ENCODE measurements at regions not wholly inside any gene's neighbourhood (a gene's known extent, or its start where the extent isn't known, plus 50 kb on each side); places are given as distances from the start of the nearest gene placed in this dataset.
"Not testable (repeated sequence)": the region's sequence is repeated elsewhere in the genome, so short reads cannot be mapped to it uniquely, and the experiment has no call there.

DNA sequence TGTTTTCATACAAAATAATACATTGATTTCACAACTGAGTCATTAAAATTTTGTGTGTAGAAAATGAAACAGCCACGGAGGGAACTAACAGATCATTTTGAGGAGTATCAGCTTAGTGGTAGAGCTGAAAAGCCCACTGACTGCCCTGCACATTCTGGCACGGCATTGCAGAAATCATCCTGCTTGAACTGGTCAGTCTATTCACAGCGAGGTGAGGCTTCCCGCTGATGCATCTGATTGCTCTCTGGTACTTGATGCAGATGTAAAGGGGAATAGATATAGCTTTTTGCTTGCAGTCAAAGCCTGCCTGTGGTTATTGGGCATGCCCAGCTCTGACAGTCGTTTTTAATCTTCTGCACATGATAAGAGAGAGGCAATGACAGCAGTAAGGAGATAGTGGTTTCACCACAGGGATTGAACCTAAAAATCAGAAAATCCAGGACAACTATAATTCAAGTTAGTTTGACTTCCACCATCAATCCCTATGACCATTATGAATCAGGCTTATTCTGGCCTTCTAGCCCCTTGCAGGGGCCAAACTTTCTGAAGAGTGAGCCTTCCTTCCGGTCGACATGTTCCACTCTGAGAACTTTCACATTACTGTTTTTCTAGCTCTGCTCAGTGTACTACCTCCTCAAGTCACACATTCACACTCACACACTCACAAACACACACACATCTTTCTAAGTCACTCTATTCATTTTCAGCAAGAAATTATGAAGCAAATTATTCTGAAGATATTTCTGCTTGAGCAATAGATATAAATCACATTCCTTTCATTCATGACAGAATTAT lies 782.8 kb upstream of the NUDT12 start:
- DNase-seq: peak; percentile 40

DNA sequence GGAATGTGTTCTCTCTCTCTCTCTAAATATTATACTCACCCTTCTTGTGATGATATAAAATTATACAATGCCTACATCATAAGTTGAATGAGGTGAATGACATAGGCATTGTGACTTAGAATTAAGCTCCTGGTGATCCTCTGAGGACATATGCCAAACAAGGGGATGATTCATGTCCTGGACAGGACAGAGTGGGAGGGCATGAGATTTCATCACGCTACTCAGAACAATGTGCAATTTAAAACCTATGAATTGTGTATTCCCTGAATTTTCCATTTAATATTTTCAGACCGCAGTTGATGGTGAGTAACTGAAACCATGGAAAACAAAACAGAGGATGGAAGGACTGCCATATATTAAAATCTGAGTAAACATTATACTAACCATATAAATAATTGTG lies 782.2 kb upstream of the NUDT12 start:
- no peak for DNase-seq

DNA sequence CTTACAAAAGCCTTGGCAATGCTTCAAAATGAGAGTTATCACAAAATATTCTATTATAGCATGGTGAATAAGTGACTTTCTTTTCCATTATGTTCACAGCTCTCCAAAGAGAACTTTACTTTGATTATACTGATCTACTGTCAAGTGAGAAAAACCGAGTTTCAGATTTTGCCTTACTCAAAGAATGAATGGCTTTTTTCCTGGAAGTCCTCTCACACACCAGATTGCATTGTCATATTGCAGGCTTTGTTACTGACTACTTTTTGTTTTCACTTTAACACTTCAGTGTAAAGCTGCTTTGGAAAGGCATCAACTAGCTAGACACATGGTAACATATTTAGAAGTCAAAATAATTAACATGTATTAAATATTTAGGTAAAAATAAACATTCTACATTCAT lies 765.2 kb upstream of the NUDT12 start:
- DNase-seq: no peak

DNA sequence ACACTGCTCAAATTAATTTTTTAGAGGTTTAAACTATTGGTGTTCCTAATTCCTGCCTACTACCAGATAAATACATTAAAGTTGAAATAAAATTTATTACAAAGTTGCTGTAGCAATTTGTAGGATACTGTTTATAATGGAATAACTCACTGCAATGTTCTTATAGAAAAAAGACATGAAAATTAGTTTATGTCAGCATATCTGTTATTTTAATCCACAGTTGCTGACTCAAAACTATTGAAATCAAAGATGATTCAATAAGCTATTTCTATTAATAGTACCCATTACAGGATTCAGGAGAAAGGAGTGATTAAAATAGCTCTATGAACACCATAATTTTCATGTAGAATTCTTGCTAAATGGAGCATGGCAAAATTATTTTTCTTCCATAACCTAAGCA lies 764.4 kb upstream of the NUDT12 start:
- no peak for DNase-seq

DNA sequence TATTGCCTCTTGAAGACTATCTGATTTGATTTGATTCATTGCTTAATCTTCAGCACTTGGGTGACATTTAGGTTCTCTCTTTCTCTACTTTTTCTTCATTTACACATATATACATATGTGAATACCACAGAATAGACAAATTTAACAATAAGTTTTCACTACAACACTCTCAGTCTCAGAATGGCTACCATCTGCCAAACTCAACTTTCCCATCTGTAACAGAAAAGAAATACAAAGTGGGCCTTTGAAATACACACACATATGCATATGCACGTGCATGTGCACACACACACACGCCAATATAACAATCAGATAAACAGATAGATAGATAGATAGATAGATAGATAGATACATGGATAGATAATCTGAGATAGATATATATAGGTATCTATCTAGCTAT lies 762.8 kb upstream of the NUDT12 start:
- DNase-seq: no peak

DNA sequence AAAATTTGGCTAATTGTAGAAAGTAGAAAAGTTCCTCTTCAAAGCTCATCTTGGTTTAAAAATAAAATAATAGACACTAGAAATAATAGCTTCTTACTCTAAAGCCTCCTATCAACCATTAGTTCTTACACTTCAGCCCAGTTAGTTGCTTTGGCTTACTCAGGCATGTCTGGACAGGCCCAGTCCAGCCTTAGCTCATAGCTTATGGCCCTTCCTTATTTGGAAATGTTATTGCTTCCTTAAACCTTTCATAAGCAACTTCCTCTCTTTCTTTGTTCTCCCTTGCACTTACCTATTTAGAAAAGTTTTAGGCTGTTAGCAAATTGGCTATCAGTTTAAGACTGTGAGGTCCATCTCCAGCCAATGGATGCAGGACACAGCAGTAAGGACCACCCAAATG lies 754.1 kb upstream of the NUDT12 start:
- DNase-seq: not testable (repeated sequence)

DNA sequence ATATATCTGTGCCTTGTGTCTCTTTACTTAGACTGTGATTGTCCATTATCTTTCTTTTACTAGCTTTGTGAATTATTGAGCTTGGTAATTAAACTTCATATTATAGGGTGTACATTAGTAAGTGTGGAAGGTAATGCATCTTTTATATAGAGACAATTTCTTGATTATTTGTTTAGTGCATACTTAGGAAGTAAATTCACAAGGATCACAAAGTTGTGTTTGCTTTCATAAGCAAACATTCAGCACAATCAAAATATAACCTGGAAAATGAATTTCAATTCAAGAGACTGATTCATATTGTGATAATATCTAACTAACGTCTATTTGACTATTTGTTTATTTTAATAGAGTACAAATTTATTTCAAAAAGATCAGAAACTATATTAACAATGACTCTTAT lies 749.9 kb upstream of the NUDT12 start:
- no peak for DNase-seq

DNA sequence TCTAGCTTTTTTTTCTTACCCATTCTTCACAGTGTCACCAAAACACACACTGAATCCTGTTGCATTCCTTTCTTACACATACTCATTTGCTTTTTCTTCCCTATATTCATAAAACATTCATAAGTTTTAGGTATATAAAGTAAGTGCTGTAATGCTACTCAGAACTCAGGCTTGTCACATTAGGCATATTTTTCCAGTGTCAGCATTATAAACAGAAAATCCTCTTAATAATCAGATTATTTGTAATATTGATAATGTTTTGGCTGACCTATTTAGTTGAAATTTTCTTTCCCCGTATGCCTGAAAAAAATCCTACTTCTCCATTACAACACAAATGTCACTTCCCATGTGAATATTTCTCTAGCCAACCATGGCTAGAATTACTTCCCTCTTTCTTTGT lies 743.0 kb upstream of the NUDT12 start:
- no peak for DNase-seq

DNA sequence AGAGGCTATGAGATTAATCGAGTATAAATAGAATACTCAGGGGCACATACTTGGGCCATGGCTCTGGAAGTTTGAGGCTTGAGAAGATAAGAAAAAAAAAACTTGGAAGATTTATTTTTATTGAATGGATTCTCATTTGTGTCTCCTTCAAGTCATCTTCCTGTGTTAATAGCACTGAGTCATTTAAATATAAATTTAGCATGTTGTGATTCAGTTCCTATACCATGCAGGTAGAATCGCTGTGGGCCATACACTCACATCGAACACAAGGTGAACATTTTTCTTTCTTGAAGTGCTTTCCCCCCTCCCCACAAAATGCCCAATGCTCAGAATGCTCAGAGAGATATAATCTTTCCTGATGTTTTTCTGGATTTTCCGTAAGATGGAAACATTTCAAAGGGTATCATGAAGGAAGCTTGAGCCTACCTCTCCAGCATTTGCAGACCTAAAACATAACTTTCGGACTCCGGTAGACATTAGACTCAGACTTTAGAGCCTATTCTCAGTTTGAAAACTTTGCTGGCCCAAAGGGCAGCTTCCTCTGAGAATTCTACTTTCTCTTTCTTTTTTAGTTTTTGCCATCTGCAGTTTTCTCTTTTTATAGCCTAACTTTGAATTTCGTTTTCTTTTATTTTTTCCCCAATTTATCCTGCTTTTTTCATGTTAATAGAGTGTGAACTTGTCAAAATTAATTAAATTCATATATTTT lies 737.6 kb upstream of the NUDT12 start:
- no peak for DNase-seq

DNA sequence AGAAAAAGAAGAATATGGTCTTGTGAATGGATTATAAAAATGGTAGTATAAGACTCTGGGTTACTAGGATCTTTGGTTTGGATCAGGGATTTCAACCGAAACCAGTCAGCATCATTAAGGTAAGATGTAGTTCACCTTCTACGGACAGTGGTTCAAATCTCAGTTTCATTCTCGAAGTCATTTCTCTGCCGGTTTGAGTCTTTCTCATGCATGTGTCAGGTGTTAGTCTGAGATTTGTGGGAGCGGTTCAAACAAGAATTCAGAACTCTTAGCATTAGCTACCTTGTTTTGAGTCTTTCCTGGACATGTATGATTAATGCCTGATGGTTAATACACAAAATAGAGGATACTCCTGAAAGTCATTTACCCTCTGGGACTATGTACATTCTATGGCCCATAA lies 735.9 kb upstream of the NUDT12 start:
- DNase-seq: no peak

DNA sequence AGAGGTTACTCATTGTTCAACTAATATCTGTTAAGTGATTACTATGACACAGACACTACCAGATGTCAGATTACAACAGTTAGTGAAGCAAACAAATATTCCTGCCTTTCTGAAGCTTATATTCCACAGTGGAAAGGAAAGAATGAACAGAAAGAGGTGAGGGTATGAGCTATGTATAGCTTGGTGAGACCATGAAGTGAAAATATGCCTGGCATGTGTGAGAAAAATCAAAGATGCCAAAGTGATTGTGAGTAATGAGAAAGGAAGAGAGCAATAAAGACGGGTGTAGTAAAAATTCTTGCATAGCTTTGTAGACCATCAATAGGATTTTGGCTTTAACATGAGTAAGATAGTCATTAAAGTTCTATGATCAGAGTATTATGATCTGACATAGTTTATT lies 734.5 kb upstream of the NUDT12 start:
- no peak for DNase-seq

DNA sequence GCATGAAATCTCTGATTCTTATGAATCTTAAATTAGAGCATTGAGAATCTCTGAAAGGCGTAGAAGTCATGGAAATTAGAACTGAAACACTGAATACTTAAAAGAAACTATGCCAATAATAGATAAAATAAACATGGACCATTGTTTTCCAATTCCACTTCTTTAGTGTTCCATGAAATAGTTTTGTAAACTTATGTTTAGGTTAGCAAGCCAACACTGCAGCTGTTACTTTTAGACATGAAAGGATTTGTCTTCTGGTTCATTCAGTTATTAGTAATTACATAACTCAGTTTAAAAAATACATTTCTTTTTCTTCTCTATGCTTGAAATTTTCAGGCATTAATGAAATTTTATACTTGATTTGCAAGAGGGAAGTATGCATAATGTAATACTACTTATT lies 733.4 kb upstream of the NUDT12 start:
- DNase-seq: no peak

DNA sequence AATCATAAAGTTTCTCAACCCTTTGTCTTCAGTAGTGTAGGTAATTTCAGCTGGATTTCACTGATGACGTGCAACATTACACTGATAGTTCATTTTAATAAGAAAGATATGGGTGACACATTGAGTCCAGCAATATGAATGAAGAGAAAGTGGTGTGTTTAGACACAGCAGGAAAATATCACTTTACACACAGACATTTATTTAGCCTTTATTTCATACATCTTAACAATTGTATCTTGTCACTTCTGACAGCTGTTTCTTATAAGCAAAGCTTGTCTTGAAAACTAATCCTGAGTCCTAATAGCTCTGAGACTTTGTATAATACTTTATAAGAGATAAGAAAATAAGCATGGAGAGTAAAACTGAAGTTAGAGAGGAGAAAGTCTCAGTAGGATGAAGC lies 720.5 kb upstream of the NUDT12 start:
- DNase-seq: no peak

DNA sequence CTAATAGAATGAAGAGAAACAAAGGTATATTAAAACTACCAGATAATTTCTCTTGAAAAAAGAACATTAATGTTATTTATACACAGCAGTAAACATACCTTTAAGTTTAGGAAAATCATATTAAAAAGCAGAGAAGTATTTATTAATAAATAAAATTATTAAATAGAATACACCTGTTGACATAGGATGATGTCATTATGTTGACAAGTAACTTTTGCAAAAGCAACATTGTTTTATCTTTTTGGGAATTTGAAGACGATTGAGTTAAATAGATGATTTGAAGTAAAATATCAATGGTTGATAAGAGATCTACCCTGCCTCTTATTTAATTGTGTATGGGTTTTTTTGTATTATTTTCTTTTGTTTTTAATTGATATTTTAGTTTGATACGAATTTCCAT lies 711.1 kb upstream of the NUDT12 start:
- DNase-seq: no peak

DNA sequence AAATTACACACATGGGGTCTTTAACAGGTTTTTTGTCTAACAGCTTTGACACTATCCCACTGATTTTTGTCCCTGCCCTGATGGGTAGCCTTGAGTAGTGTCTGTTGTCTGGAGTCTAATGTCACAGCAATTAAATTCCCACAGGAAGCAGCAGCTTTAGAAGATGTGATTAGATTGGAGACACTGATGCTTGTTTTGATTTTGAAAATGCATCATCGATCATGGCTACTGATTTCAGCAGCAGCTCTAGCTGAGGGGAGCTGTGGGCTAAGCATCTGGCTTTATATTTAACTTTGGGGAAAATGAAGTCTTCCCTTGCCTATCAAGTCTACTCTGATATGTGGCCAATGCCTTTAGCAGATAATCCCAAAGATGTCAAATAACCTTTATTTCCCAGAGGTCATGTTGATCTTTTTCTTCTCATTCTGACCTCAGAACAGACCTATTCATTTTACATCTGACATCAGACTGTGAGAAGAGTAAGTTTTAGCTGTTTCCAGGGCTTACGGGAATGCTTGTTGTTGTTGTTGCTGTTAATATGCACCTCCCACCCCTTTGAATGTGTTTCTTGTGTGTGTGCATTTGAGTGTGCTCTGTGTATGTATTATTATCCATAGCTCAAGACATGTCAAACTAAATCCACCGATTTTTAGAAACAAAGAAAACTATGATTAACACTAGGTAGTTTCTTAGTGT lies 704.9 kb upstream of the NUDT12 start:
- peak; percentile 40 for DNase-seq

DNA sequence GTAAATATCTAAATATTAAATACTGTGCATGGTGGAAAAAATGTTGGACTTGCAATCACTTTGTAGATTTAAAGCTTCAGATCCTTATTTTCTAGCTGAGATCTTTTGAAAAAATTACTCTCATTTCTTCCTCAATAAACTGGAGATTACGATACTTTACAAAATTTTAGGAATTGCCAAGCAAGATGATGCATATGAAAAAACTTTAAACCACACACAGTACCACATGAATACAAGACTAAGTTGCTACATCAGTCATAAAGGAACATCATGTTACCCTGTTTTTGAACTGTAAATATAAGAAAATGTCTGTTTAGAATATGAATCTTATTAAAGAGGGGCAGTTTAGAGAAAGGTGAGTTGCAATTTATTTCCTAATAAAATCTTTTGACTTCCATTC lies 703.6 kb upstream of the NUDT12 start:
- no peak for DNase-seq

DNA sequence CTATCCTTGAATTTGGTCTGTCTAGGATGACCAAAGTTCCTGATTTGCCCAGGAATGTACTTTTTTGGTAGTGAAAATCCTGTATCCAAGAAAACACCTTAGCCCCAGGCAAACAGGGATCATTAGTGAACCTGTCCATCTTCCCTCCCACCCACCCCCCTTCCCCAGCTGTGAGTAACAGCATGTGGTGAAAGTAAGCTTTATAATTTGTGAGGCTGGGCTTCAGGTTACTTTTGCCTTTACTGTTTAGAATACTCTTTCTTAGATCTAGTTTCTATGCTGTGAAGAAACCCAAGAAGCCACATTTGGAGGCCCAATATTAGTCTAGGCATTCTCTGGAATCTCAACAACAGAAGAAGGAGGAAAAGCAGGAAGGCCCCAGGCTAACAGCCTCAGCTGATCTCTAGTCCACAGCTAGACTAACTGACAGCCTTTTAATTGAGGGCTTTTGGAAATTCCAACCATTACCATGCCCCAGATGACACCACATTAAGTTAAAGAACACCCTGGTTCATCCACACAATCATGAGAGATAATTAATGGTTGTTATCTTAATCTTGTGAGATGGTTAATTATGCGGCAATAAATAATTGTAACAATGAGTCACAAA lies 703.0 kb upstream of the NUDT12 start:
- peak; percentile 34 for DNase-seq

DNA sequence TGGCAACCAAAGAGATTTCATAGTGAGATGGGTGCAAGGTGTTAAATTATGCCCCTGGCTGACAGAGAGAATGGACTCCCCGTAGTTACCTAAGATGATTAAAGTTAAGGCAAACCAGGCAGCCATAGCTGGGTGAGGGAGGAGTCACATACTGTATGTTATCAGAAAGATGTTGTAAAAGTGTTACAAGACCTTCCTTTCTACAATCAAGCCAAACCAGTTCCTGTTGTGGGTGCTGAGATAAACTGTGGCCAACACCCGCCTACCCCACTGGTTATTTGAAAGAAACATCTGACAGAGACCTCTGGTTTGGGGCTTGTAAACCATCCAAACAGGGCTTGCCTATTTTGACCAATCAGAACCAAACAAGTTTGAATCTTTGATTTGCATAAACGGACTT lies 684.7 kb upstream of the NUDT12 start:
- DNase-seq: no peak

DNA sequence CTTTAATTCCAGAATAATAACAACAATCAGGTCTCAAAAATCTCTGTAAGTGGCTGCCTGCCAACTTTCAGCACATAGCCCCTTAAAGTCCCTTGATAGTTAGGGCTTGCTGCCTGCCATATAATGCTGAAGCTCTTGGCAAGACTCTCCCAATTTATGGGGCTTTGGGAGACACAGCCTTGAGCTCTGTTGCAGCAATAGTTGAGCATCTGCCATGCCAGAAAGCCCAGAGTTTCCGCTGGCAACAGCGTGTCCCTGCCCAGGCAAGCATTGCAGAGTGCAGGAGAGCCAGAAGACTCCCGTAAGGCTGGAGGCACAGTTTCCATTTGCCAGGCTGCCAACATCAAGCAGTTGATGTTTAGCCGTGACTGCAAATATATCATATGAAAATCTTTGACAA lies 678.5 kb upstream of the NUDT12 start:
- DNase-seq: no peak

DNA sequence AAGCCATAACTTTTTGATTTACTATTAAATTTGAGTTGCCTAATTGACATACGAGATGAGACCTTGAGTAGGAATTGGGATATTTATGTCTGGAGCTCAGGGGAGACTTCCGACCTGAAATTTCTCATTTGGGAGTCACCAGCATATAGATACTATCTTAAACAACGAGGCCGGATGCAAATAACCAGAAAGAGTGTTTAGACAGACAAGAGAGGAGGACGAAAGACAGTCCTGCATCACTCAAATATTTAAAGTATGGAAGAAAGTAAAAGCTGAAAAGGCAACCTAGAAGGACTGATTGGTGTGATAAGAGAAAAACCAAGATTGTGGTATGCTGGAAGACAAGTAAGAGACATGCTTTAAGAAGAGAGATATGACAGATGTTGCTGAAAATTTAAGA lies 675.0 kb upstream of the NUDT12 start:
- no peak for DNase-seq

DNA sequence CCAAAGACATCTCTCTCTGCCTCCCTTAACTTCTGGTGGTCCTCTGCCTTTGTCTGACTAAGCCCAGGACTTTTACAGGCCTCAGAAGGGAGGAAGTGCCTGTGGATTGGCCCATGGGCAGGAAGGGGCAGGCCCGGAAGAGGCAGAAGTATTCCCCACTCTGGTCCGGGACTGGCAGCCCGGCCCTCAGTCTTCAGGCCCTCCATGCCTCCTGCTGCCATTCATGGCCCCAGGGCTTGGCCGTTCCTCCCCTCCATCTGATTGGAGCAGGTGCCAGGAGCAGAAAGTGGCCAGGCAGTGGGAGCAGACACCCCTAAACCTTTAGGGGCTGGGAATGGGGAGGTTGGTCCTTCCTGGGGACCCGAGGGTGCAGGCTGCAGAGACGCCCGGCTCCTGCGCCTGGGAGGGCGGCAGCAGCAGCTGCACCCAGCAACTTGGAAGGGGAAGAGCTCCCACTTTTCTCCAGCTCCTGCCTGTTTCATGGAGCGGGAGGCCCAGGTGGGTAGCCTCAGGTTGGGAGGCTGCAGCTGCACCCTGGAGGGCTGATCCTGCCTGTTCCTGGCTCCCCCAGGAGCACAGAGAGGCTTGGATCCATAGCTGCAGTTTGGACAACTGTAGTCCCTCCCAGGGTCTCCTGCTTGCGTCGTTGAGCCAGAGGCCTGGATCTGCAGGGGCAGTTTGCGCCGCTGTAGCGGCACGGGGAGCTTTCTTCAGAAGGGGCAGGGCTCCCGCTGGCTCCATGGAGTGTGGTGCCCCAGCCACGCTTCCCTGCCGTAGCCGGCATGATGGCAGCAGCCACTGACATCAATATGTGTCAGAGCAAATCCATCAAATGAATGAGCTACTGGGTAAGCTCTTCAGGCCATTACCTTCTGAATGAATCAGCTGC lies 661.5 kb upstream of the NUDT12 start:
- DNase-seq: peak; percentile 33

DNA sequence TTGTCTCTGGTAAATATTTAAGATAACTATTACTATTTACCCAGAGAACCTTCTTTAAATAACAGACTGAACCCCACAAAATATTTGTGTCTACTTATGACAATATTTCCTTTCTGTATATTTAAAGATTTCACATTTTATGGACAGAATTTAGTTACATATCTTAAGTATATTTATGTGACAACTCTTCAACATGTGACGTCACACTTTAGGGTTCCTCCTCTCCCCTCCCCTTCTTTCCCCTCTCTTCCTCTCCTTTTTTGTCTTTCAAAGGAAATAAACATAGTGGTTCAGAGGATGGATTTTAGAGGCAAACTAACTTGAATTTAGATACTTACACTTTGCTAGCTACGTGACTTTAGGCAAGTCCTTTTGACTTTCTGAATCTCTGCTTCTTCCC lies 655.6 kb upstream of the NUDT12 start:
- no peak for DNase-seq

DNA sequence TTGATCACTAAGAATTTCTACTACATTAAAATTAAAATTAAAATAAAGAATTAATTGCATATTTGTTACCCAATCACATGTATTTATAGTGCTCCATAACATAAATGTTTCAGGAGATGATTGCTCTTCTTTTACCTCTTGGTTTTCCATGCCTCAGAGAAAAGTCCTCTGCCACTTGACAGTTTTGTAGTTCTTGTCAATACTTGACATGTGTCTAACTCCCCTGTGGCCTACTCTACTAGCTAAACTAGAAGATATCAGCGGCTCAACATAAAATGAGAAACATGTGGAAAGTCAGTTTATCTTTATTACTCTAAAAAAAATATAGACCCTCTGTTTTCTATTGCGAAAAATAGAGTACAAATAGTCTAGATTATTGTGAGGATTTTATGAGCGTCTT lies 650.6 kb upstream of the NUDT12 start:
- DNase-seq: no peak

Data from retina (tissue), 1 donor.